HEK293 (cell line): ENCODE measurements at regions not wholly inside any gene's neighbourhood (a gene's known extent, or its start where the extent isn't known, plus 50 kb on each side); places are given as distances from the start of the nearest gene placed in this dataset.

Experiments used
- CTCF ChIA-PET: fragments of 350-600 bp; formaldehyde crosslinking; extraction: SDS; loops from one replicate; lab custom pipeline; 2021; ENCODE audit warnings: antibody characterized with exemption; lab: Yijun Ruan, JAX
- POLR2A ChIA-PET: fragments of 300-600 bp; formaldehyde crosslinking; extraction: SDS; loops from one replicate; lab custom pipeline; 2020; ENCODE audit warnings: antibody characterized with exemption, inconsistent platforms; lab: Yijun Ruan, JAX
- H3K27ac ChIP-seq: fragments of 200-500 bp; sonication (Bioruptor generic); 2 replicates; pipeline ENCODE4 v1.5.1; 2014; ENCODE audit warnings: low read depth, low read length, control low read depth, inconsistent platforms; ENCODE audit errors: extremely low read depth
- H3K36me3 ChIP-seq, 2 experiments: fragments of 200-500 bp in 1 of 2; sonication (Bioruptor generic) in 1 of 2; 1 replicate in 1 of 2; 2 replicates in 1 of 2; pipeline ENCODE4 v1.5.1; 2014 to 2017; ENCODE audit warnings: inconsistent platforms in 2 of 2, low read length in 2 of 2; ENCODE audit not compliant: control insufficient read depth in 2 of 2, insufficient read depth in 1 of 2
- H3K4me1 ChIP-seq: fragments of 200-500 bp; sonication (Bioruptor generic); 2 replicates; pipeline ENCODE4 v1.5.1; 2014; ENCODE audit warnings: mild to moderate bottlenecking, low read length, inconsistent platforms; ENCODE audit not compliant: control insufficient read depth, insufficient read depth
- H3K4me3 ChIP-seq: 2 replicates; pipeline ENCODE4 v1.5.1; 2011; ENCODE audit warnings: low read depth, mild to moderate bottlenecking, control low read depth, low read length, moderate library complexity
- H3K9me3 ChIP-seq: fragments of 200-500 bp; sonication (Bioruptor generic); 2 replicates; pipeline ENCODE4 v1.5.1; 2014; ENCODE audit warnings: low read depth, low read length, inconsistent platforms; ENCODE audit not compliant: control insufficient read depth, insufficient read depth
- GFI1B ChIP-seq: fragments of 450-650 bp; formaldehyde crosslinking; IDR thresholded peaks from 2 replicates; pipeline ENCODE4 v1.5.1; 2016; ENCODE audit warnings: missing biosample characterization, missing genetic modification characterization
- GLIS1 ChIP-seq: fragments of 450-650 bp; formaldehyde crosslinking; IDR thresholded peaks from 2 replicates; pipeline ENCODE4 v1.5.1; 2016; ENCODE audit warnings: missing biosample characterization, missing genetic modification characterization
- HOXD13 ChIP-seq: sonication (generic); formaldehyde crosslinking; IDR thresholded peaks from 2 replicates; pipeline ENCODE4 v1.8.0; 2022; ENCODE audit warnings: missing genetic modification reagents, borderline replicate concordance
- KLF7 ChIP-seq: fragments of 450-650 bp; formaldehyde crosslinking; IDR thresholded peaks from 2 replicates; pipeline ENCODE4 v1.5.1; 2016; ENCODE audit warnings: missing biosample characterization, missing genetic modification characterization, borderline replicate concordance
- KLF9 ChIP-seq: fragments of 450-650 bp; formaldehyde crosslinking; IDR thresholded peaks from 2 replicates; pipeline ENCODE4 v1.5.1; 2016; ENCODE audit warnings: missing biosample characterization, missing genetic modification characterization, low read depth
- PATZ1 ChIP-seq: fragments of 450-650 bp; formaldehyde crosslinking; IDR thresholded peaks from 2 replicates; pipeline ENCODE4 v1.5.1; 2016; ENCODE audit warnings: missing biosample characterization, missing genetic modification characterization
- PRDM10 ChIP-seq: fragments of 450-650 bp; formaldehyde crosslinking; IDR thresholded peaks from 2 replicates; pipeline ENCODE4 v1.5.1; 2016; ENCODE audit warnings: missing biosample characterization, missing genetic modification characterization
- TRIM28 ChIP-seq: IDR thresholded peaks from 2 replicates; pipeline ENCODE4 v1.6.1; 2011; ENCODE audit warnings: low read length, control low read depth, borderline replicate concordance
- ZNF202 ChIP-seq: fragments of 450-650 bp; formaldehyde crosslinking; IDR thresholded peaks from 2 replicates; pipeline ENCODE4 v1.5.1; 2016; ENCODE audit warnings: missing biosample characterization, missing genetic modification characterization, borderline replicate concordance
- ZNF37A ChIP-seq: fragments of 450-650 bp; IDR thresholded peaks from 2 replicates; pipeline ENCODE4 v1.5.1; 2018; ENCODE audit warnings: missing biosample characterization, missing genetic modification characterization
- ZNF530 ChIP-seq: fragments of 450-650 bp; formaldehyde crosslinking; IDR thresholded peaks from 2 replicates; pipeline ENCODE4 v1.5.1; 2016; ENCODE audit warnings: low read depth, missing biosample characterization, missing genetic modification characterization
- ZNF596 ChIP-seq: fragments of 450-650 bp; IDR thresholded peaks from 2 replicates; pipeline ENCODE4 v1.5.0; 2018; ENCODE audit warnings: missing biosample characterization, mild to moderate bottlenecking, missing genetic modification characterization, moderate library complexity
- ZNF629 ChIP-seq: fragments of 450-650 bp; formaldehyde crosslinking; IDR thresholded peaks from 2 replicates; pipeline ENCODE4 v1.5.1; 2017; ENCODE audit warnings: missing biosample characterization, missing genetic modification characterization
- ZNF645 ChIP-seq: fragments of 450-650 bp; formaldehyde crosslinking; IDR thresholded peaks from 2 replicates; pipeline ENCODE4; 2016; ENCODE audit warnings: missing biosample characterization, missing genetic modification characterization
- ZNF658 ChIP-seq: fragments of 450-650 bp; formaldehyde crosslinking; IDR thresholded peaks from 2 replicates; pipeline ENCODE4; 2016; ENCODE audit warnings: missing biosample characterization, missing genetic modification characterization
- ZNF677 ChIP-seq: fragments of 450-650 bp; IDR thresholded peaks from 2 replicates; pipeline ENCODE4 v1.5.0; 2018; ENCODE audit warnings: missing biosample characterization, mild to moderate bottlenecking, missing genetic modification characterization, moderate library complexity
- ZNF768 ChIP-seq: fragments of 450-650 bp; formaldehyde crosslinking; IDR thresholded peaks from 2 replicates; pipeline ENCODE4 v1.5.1; 2018; ENCODE audit warnings: missing biosample characterization, mild to moderate bottlenecking, missing genetic modification characterization
- ZSCAN30 ChIP-seq: fragments of 450-650 bp; IDR thresholded peaks from 2 replicates; pipeline ENCODE4 v1.5.1; 2018; ENCODE audit warnings: missing biosample characterization, mild to moderate bottlenecking, missing genetic modification characterization, moderate library complexity
- ZSCAN4 ChIP-seq: fragments of 450-650 bp; formaldehyde crosslinking; IDR thresholded peaks from 2 replicates; pipeline ENCODE4 v1.5.1; 2017; ENCODE audit warnings: missing biosample characterization, missing genetic modification characterization

GRCh38 chr12:19850346-19851065 lies 411.2 kb downstream of the AEBP2 start:
- ChIA-PET CTCF (no interaction called here), POLR2A (no interaction called here)
- Histone ChIP-seq H3K27ac (no peak overlapping the region), H3K4me3 (no peak overlapping the region), H3K36me3 (no peaks in the 10 kb centered on the region), H3K4me1 (no peaks in the 10 kb centered on the region), H3K9me3 (no peaks in the 10 kb centered on the region)
- no peak for TF ChIP-seq HOXD13 (CRISPR knock-in tag)
- TF ChIP-seq ZNF629 (tag by site-specific recombination): no peak
- TF ChIP-seq ZNF37A (tag by site-specific recombination): no peak
- TF ChIP-seq KLF9 (tag by site-specific recombination): no peak
- no peak for TF ChIP-seq ZNF202 (tag by site-specific recombination)
- TF ChIP-seq ZNF530 (tag by site-specific recombination): no peak
- no peak for TF ChIP-seq ZNF658 (tag by site-specific recombination)
- TF ChIP-seq GLIS1 (tag by site-specific recombination): no peak
- no peak for TF ChIP-seq ZNF596 (tag by site-specific recombination)

- TF ChIP-seq ZNF677 (tag by site-specific recombination): no peak
- 0 out of 2 replicates have a peak, but pooled peaks have one; percentile 18 for TF ChIP-seq TRIM28
- TF ChIP-seq, all 188 proteins: peak for 1
- ChIA-PET CTCF (no interaction called here), POLR2A (no interaction called here)
- H3K4me3 ChIP-seq: no peak overlapping the region
- H3K36me3 ChIP-seq: no peaks in the 10 kb centered on the region
- no peaks in the 10 kb centered on the region for H3K4me1 ChIP-seq
- H3K9me3 ChIP-seq: no peaks in the 10 kb centered on the region
- no peak overlapping the region for H3K27ac ChIP-seq
These were observed 413.0 kb downstream of the AEBP2 start for GRCh38 chr12:19852100-19852855.

GRCh38 chr12:19855851-19856250 lies 416.6 kb downstream of the AEBP2 start:
- CTCF ChIA-PET: no interaction called here
- TF ChIP-seq GFI1B (tag by site-specific recombination): no peak
- TF ChIP-seq ZSCAN4 (tag by site-specific recombination): no peak
- TF ChIP-seq, all 188 proteins: peak for 0
- Histone ChIP-seq H3K4me1 (no peaks in the 10 kb centered on the region), H3K4me3 (no peak overlapping the region), H3K9me3 (no peaks in the 10 kb centered on the region), H3K36me3 (no peaks in the 10 kb centered on the region), H3K27ac (no peak overlapping the region)
- POLR2A ChIA-PET: no interaction called here

GRCh38 chr12:19856389-19856788 lies 417.1 kb downstream of the AEBP2 start:
- Histone ChIP-seq H3K9me3 (no peaks in the 10 kb centered on the region), H3K27ac (no peak overlapping the region), H3K4me1 (no peaks in the 10 kb centered on the region), H3K36me3 (no peaks in the 10 kb centered on the region), H3K4me3 (no peak overlapping the region)
- ChIA-PET POLR2A (no interaction called here), CTCF (no interaction called here)
- TF ChIP-seq PRDM10 (tag by site-specific recombination): no peak
- no peak for TF ChIP-seq ZNF768 (tag by site-specific recombination)
- no peak for TF ChIP-seq PATZ1 (tag by site-specific recombination)
- TF ChIP-seq ZNF645: no peak
- TF ChIP-seq ZSCAN30 (tag by site-specific recombination): no peak
- no peak for TF ChIP-seq KLF7 (tag by site-specific recombination)
